H1 (cell line): ENCODE measurements at regions not wholly inside any gene's neighbourhood (a gene's known extent, or its start where the extent isn't known, plus 50 kb on each side); places are given as distances from the start of the nearest gene placed in this dataset.

Experiments used
- CTCF ChIA-PET: fragments of 300-600 bp; sonication (Branson Sonifier 250); formaldehyde crosslinking; loops from one replicate; lab custom pipeline; 2021; ENCODE audit not compliant: partially characterized antibody; lab: Charles Lee
- POLR2A ChIA-PET: fragments of 300-600 bp; sonication (Branson Sonifier 250); formaldehyde crosslinking; loops from one replicate; lab custom pipeline; 2021; ENCODE audit warnings: inconsistent platforms; ENCODE audit not compliant: partially characterized antibody; lab: Charles Lee
- DNase-seq, 2 experiments: peaks; one replicate each; pipeline versions ENCODE4 v3.0.0 to v3.0.0-alpha.2; 2010 to 2022; ENCODE audit warnings: low spot score in 2 of 2, low read depth in 1 of 2, mixed read lengths in 1 of 2
- FAIRE-seq: peaks from 2 replicates; lab custom pipeline; 2011; peaks lifted over from hg19 to GRCh38; lab: Jason Lieb, UNC
- H2AFZ ChIP-seq: 2 replicates; pipeline ENCODE4 v1.8.1; 2012; ENCODE audit warnings: low read length, inconsistent platforms
- H2AK5ac ChIP-seq: 2 replicates; pipeline ENCODE4 v1.6.1; 2013; ENCODE audit warnings: low read depth, low read length
- H2BK120ac ChIP-seq: replicated peaks from 2 replicates; pipeline ENCODE3; 2013; ENCODE audit warnings: low read depth, low read length, inconsistent platforms
- H2BK12ac ChIP-seq: 2 replicates; pipeline ENCODE4 v1.6.1; 2013; ENCODE audit warnings: low read depth, low read length
- H2BK15ac ChIP-seq: 2 replicates; pipeline ENCODE4 v1.6.1; 2013; ENCODE audit warnings: low read length
- H2BK20ac ChIP-seq: 2 replicates; pipeline ENCODE4 v1.6.1; 2013; ENCODE audit warnings: low read length
- H2BK5ac ChIP-seq: 2 replicates; pipeline ENCODE4 v1.6.1; 2013; ENCODE audit warnings: low read depth, low read length
- H3K14ac ChIP-seq: 2 replicates; pipeline ENCODE4 v1.6.1; 2013; ENCODE audit warnings: inconsistent platforms; ENCODE audit not compliant: insufficient read length
- H3K18ac ChIP-seq: 2 replicates; pipeline ENCODE4 v1.6.1; 2013; ENCODE audit warnings: low read length; ENCODE audit errors: extremely low read depth
- H3K23ac ChIP-seq: 2 replicates; pipeline ENCODE4 v1.6.1; 2013; ENCODE audit warnings: inconsistent platforms; ENCODE audit not compliant: insufficient read length
- H3K23me2 ChIP-seq: 2 replicates; pipeline ENCODE4 v1.6.1; 2013; ENCODE audit warnings: low read depth, low read length
- H3K27ac ChIP-seq: 2 replicates; pipeline ENCODE4 v1.6.1; 2011; ENCODE audit warnings: low read depth, low read length, inconsistent platforms
- H3K27me3 ChIP-seq, 4 experiments: replicated peaks in 1 of 4; 1 replicate in 1 of 4; 2 replicates in 3 of 4; pipeline versions ENCODE4 v1.6.1 to v1.8.1; 2011 to 2013; ENCODE audit warnings: low read length in 3 of 4, mild to moderate bottlenecking in 3 of 4, inconsistent platforms in 2 of 4, mixed read lengths in 2 of 4, moderate library complexity in 1 of 4; ENCODE audit not compliant: control insufficient read depth in 3 of 4, insufficient read depth in 3 of 4; ENCODE audit errors: extremely low read depth in 1 of 4
- H3K36me3 ChIP-seq, 4 experiments: 2 replicates each; pipeline versions ENCODE4 v1.6.1 to v1.8.1; 2011 to 2013; ENCODE audit warnings: mild to moderate bottlenecking in 4 of 4, low read length in 3 of 4, moderate library complexity in 2 of 4, control low read depth in 1 of 4, inconsistent platforms in 1 of 4; ENCODE audit not compliant: insufficient read depth in 4 of 4, control insufficient read depth in 2 of 4
- H3K4ac ChIP-seq: replicated peaks from 2 replicates; pipeline ENCODE3; 2013; ENCODE audit warnings: low read length, low read depth, mixed read lengths, inconsistent platforms; ENCODE audit not compliant: insufficient read length
- H3K4me1 ChIP-seq, 4 experiments: replicated peaks in 1 of 4; 1 replicate in 1 of 4; 2 replicates in 3 of 4; pipeline versions ENCODE4 v1.6.1 to v1.8.1; 2011 to 2013; ENCODE audit warnings: low read length in 3 of 4, inconsistent platforms in 2 of 4, mixed read lengths in 1 of 4; ENCODE audit not compliant: insufficient read depth in 4 of 4, control insufficient read depth in 3 of 4
- H3K4me2 ChIP-seq, 2 experiments: 2 replicates each; pipeline versions ENCODE4 v1.6.1 to v1.8.1; 2011 to 2013; ENCODE audit warnings: low read depth in 2 of 2, low read length in 2 of 2, control low read depth in 1 of 2, inconsistent platforms in 1 of 2, mild to moderate bottlenecking in 1 of 2; ENCODE audit not compliant: insufficient read depth in 1 of 2
- H3K4me3 ChIP-seq, 4 experiments: fragments of 200-600, 300-600 bp in 1 of 4; sonication (generic), shearing (Covaris generic), sonication (Bioruptor Twin) in 1 of 4; 2 replicates each; pipeline versions ENCODE4 v1.5.1 to v1.8.1; 2011 to 2016; ENCODE audit warnings: low read length in 4 of 4, low read depth in 3 of 4, control low read depth in 2 of 4, inconsistent platforms in 2 of 4, mild to moderate bottlenecking in 2 of 4, mixed read lengths in 1 of 4, moderate library complexity in 1 of 4; ENCODE audit not compliant: insufficient read depth in 2 of 4; ENCODE audit errors: extremely low read depth in 1 of 4
- H3K56ac ChIP-seq: replicated peaks from 2 replicates; pipeline ENCODE3; 2013; ENCODE audit warnings: low read depth, mild to moderate bottlenecking, mixed read lengths, low read length, inconsistent platforms; ENCODE audit not compliant: insufficient read length
- H3K79me1 ChIP-seq: 2 replicates; pipeline ENCODE4 v1.6.1; 2013; ENCODE audit warnings: low read depth, low read length, control low read depth
- H3K79me2 ChIP-seq, 2 experiments: 2 replicates each; pipeline versions ENCODE4 v1.6.1 to v1.8.1; 2012 to 2013; ENCODE audit warnings: low read length in 2 of 2, mild to moderate bottlenecking in 2 of 2, inconsistent platforms in 1 of 2; ENCODE audit not compliant: insufficient read depth in 2 of 2, control insufficient read depth in 1 of 2
- H3K9ac ChIP-seq, 4 experiments: replicated peaks in 1 of 4; 1 replicate in 1 of 4; 2 replicates in 3 of 4; pipeline versions ENCODE4 v1.6.1 to v1.8.1; 2011 to 2013; ENCODE audit warnings: low read depth in 3 of 4, low read length in 3 of 4, control low read depth in 2 of 4, mild to moderate bottlenecking in 2 of 4, moderate library complexity in 2 of 4, inconsistent platforms in 1 of 4; ENCODE audit errors: extremely low read depth in 1 of 4
- H3K9me3 ChIP-seq, 2 experiments: 2 replicates each; pipeline versions ENCODE4 v1.6.1 to v1.8.1; 2012 to 2013; ENCODE audit warnings: mild to moderate bottlenecking in 2 of 2, moderate library complexity in 2 of 2, control low read depth in 1 of 2, inconsistent platforms in 1 of 2, low read depth in 1 of 2, low read length in 1 of 2, mixed read lengths in 1 of 2; ENCODE audit not compliant: insufficient read depth in 2 of 2
- H4K20me1 ChIP-seq, 2 experiments: replicated peaks in 1 of 2; 2 replicates each; pipeline versions ENCODE3 to v1.8.1; 2011 to 2013; ENCODE audit warnings: inconsistent platforms in 2 of 2, low read length in 2 of 2, mild to moderate bottlenecking in 1 of 2; ENCODE audit not compliant: insufficient read depth in 2 of 2, control insufficient read depth in 1 of 2
- H4K5ac ChIP-seq: 2 replicates; pipeline ENCODE4 v1.6.1; 2013; ENCODE audit warnings: low read length, low read depth, mixed read lengths, inconsistent platforms; ENCODE audit not compliant: insufficient read length
- H4K8ac ChIP-seq: 2 replicates; pipeline ENCODE4 v1.8.0; 2013; ENCODE audit warnings: mild to moderate bottlenecking, moderate library complexity, low read length, inconsistent platforms; ENCODE audit not compliant: insufficient read depth; ENCODE audit errors: extremely low read depth
- H4K91ac ChIP-seq: replicated peaks from 2 replicates; pipeline ENCODE3; 2013; ENCODE audit warnings: low read length, mixed read lengths, inconsistent platforms; ENCODE audit not compliant: insufficient read length
- ASH2L ChIP-seq: fragments of 200-600, 300-600 bp; sonication (generic); IDR thresholded peaks from one replicate; pipeline ENCODE4 v1.7.1; 2017; ENCODE audit warnings: low read length
- POLR2A ChIP-seq, 2 experiments: IDR thresholded peaks; 1 replicate in 1 of 2; 2 replicates in 1 of 2; pipeline ENCODE4 v1.6.1; 2011; ENCODE audit warnings: low read depth in 2 of 2, low read length in 2 of 2, mild to moderate bottlenecking in 2 of 2; ENCODE audit errors: control extremely low read depth in 1 of 2
- YY1 ChIP-seq: IDR thresholded peaks from 2 replicates; pipeline ENCODE4 v1.6.1; 2011; ENCODE audit warnings: low read depth, mild to moderate bottlenecking, low read length
- WGBS, 2 experiments: shearing (Covaris generic) in 1 of 2; methylation state at CpG; one replicate each; pipeline versions ENCODE4 v1.1.6 to v1.1.7; 2013 to 2015; ENCODE audit warnings: low lambda C conversion rate in 2 of 2, mixed read lengths in 2 of 2, inconsistent platforms in 1 of 2, low coverage in 1 of 2, missing lambda C conversion rate in 1 of 2; ENCODE audit not compliant: insufficient replicate concordance in 2 of 2, insufficient coverage in 1 of 2, insufficient read length in 1 of 2; ENCODE audit errors: extremely low coverage in 1 of 2, missing lambda C conversion rate in 1 of 2; 5-methylcytosine and 5-hydroxymethylcytosine counted together

GRCh38 chr11:109993786-109994185 lies 99.4 kb upstream of the ZC3H12C start:
- H2AK5ac ChIP-seq: no peak overlapping the region
- H2AFZ ChIP-seq: no peak overlapping the region
- no peaks in the 10 kb centered on the region for H3K79me1 ChIP-seq
- no peak for TF ChIP-seq ASH2L
- no peak for TF ChIP-seq YY1
- no peak for TF ChIP-seq POLR2A (IDR thresholded peaks at IDR 0.05; ENCODE audit: control extremely low read depth in 1 of 2, low read depth in 2 of 2, low read length in 2 of 2)
- no peaks in the 10 kb centered on the region for H3K9me3 ChIP-seq
- H3K27ac ChIP-seq: no peak overlapping the region
- H3K14ac ChIP-seq: no peak overlapping the region
- no peak overlapping the region for H4K5ac ChIP-seq
- H3K4me3 ChIP-seq: no peak overlapping the region
- H4K8ac ChIP-seq: no peak overlapping the region
- WGBS, 2 experiments: 89% methylated on average over 1 of the region's 1 CpG; no CpG with 5 or more reads in 1 of the 2 experiments
- no peak for FAIRE-seq
- H2BK15ac ChIP-seq: no peak overlapping the region
- no peak overlapping the region for H2BK120ac ChIP-seq
- no peaks in the 10 kb centered on the region for H3K23me2 ChIP-seq
- H3K23ac ChIP-seq: no peak overlapping the region
- H3K9ac ChIP-seq: no peak overlapping the region
- no peaks in the 10 kb centered on the region for H3K79me2 ChIP-seq
- H2BK12ac ChIP-seq: no peak overlapping the region
- H4K20me1 ChIP-seq: no peaks in the 10 kb centered on the region
- H2BK5ac ChIP-seq: no peak overlapping the region
- H3K18ac ChIP-seq: no peak overlapping the region
- H3K4me2 ChIP-seq: no peak overlapping the region
- ChIA-PET CTCF (no interaction called here), POLR2A (no interaction called here)
- H3K56ac ChIP-seq: no peak overlapping the region
- H3K4ac ChIP-seq: no peak overlapping the region
- H2BK20ac ChIP-seq: no peak overlapping the region
- no peak for DNase-seq
- H3K4me1 ChIP-seq: no peaks in the 10 kb centered on the region
- H3K27me3 ChIP-seq: no peaks in the 10 kb centered on the region
- H4K91ac ChIP-seq: no peak overlapping the region
- no peaks in the 10 kb centered on the region for H3K36me3 ChIP-seq
